CD4-positive, alpha-beta T cell treated with Interferon alpha-2 for 1 hour (primary cell): ENCODE measurements at regions not wholly inside any gene's neighbourhood (a gene's known extent, or its start where the extent isn't known, plus 50 kb on each side); places are given as distances from the start of the nearest gene placed in this dataset.

Source experiments
- DNase-seq, 2 donors: peaks; one replicate each; pipeline ENCODE4 v3.0.0-alpha.2; 2020 to 2022

DNA sequence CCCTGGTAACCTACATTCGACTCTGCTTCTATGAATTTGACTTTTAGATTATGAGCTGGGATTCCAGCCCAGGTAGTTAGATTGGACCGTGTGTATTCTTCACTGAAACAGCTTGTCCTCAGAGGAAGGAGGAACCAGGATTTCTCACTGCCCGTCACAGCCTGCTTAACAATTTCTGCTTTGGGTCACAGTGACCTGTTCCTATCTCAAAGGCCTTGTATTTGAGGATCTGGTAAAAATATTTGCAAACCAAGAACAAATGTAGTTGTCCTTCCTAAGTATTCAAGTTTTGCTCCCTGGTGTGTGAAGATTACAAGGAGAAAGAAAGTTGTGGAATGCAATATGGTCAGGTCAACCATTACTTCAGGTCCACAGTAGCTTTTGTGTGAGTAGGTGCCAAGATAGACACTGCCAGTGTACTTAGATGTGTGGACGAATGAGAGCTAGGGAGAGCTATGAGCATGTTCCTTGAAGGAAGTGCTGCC lies 55.1 kb downstream of the KIF4B start:
- DNase-seq: no peak

- DNase-seq: no peak
Measured at GRCh38 chr5:155069961-155070360, 56.4 kb downstream of the KIF4B start.

DNA sequence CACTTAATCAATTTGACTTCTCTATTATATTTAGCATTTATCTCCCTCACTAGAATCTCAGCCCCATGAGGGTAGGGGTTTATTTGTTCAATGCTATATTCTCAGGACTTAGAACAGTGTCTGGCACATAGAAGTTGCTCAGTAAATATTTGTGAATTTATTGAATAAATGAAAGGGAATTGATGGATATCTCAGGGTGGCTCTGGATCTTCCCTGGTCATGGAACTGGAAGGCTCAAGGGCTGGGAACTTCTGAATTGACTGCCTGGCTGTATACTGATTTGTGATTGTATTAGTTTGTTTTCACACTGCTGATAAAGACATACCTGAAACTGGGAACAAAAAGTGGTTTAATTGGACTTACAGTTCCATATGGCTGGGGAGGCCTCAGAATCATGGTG lies 57.2 kb downstream of the KIF4B start:
- DNase-seq: no peak

DNA sequence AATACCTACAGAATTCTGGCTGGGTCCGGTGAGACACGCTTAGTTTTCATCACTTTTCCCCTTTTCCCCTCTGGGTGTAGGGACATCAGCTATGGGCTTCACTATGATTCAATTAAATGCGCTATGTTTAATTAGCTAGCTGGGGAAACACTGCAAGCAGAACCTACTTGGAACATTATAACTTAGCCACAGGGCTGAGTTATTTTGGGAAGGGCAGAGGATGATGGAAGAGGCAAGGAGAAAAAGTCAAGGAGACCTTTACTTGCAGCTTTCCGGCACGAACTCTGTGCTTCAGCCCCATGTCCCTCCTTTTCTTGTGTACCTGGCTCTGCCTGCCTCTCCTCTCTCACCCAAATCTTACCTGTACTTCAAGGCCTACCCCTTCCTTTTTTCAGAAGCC lies 62.8 kb downstream of the KIF4B start:
- no peak for DNase-seq

- no peak for DNase-seq
Measured at GRCh38 chr5:155079698-155080097, 66.1 kb downstream of the KIF4B start.

DNA sequence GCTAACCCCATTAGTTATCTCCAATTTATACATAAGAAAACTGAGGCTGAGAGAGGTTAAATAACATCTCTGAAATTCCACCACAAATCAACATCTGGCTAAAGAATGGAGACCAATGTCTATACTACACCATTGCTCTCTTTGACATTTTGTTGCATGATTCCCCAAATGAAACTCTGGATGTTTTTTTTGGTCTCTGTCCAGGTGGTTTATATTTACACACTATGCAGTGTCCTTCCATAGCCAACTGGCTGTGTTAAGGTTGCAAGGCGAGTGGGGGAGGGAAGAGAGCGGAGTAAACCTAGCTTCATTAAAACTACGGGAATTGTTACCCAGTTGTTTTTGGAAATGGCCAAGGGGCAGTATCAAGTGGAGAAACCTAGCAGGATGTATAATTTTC lies 67.2 kb downstream of the KIF4B start:
- DNase-seq: no peak

DNA sequence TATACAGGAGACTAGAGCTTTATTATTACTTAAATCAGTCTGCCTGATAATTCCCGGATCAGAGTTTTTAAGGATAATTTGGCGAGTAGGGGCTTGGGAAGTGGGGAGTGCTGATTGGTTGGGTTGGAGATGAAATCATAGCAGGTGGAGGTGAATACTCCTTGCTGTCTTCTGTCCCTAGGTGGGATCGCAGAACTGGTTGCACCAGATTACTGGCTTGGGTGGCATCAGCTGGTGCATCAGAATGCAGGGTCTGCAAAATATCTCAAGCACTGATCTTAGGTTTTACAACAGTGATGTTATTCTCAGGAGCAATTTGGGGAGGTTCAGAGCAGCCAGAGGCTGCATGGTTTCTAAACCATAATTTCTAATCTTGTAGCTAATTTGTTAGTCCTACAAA lies 68.1 kb downstream of the KIF4B start:
- DNase-seq: no peak

DNA sequence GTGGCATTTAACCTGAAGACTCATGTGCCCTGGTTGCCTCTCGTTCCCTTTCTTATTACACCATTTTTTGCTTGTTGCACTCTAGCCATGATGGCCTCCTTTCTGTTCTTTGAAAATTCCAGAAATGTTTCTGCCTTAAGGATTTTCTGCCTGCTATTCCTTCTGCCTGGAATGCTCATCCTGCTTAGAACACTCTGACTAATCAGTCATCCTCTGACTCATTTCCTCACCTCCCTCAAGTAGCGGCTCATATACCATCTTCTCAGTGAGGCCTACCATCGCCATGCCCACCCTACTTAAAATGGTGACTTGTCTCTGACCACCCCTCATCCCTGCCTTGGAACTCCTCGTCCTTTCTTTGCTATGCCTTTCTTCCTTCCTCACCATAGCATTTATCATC lies 68.8 kb downstream of the KIF4B start:
- DNase-seq: no peak

GRCh38 chr5:155085282-155085989 lies 71.9 kb downstream of the KIF4B start:
- no peak for DNase-seq

- no peak for DNase-seq
Measured at GRCh38 chr5:155087036-155087435, 73.5 kb downstream of the KIF4B start.

DNA sequence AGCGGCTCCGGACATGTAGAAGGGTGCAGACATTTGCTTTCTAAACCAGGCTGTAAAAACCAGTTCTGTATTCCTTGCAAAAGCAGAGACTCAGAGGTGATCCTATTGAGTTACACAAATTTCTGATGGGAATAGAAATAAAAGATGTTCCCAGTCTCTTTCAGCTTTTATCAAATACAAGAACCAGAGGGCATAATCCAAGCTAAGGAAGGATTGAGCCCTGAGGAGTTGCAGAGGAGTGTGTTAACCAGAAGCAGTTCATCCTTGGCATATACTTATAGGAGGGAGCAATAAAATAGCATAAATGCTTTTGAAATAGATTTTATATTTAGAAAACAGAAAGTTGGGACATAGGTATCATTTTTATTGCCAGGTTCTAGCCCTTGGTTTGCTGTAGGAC lies 75.3 kb downstream of the KIF4B start:
- no peak for DNase-seq

- DNase-seq: no peak
Measured at GRCh38 chr5:155089643-155090042, 76.1 kb downstream of the KIF4B start.

- no peak for DNase-seq
Measured at GRCh38 chr5:155091063-155091648, 77.6 kb downstream of the KIF4B start.

- DNase-seq: no peak
Measured at GRCh38 chr5:155091768-155092717, 78.5 kb downstream of the KIF4B start.

DNA sequence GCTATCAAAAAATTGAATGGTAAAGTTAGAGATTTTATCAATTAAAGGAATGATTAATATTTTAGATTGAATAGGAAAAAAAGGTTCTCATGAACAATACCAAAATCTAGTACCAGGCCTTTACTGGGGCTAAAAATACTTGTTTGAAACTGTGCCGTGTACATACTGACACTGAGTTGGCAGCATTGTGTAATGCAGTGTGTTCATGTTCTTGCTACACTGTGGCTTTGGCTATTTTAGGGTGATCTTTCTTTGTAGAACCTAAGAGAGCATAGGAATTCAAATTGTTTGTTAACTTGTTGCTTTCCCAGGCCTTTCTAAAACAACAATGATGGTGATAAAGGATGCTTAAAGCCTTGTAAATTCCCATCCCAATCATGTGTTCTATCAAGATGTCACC lies 80.9 kb downstream of the KIF4B start:
- DNase-seq: no peak

DNA sequence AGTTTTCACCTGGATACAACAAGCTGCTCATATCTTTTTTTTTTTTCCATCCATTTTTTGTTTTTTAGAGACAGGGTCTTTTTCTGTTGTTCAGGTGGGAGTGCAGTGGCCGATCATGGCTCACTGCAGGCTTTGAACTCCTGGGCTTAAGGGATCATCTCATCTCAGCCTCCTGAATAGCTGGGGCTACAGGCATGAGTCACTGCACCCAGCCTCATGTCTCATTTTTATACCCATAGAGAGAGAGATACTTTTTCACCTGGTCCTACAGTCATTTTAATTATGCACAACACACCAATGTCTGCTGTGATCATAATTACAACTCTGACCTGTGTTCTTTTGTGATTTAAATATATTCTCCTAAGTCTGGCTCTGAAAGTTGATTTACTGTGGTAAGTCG lies 84.4 kb downstream of the KIF4B start:
- no peak for DNase-seq

GRCh38 chr5:155098433-155098832 lies 84.9 kb downstream of the KIF4B start:
- DNase-seq: no peak

- no peak for DNase-seq
Measured at GRCh38 chr5:155101697-155102096, 88.1 kb downstream of the KIF4B start.

GRCh38 chr5:155103146-155103545 lies 89.6 kb downstream of the KIF4B start:
- DNase-seq: no peak

DNA sequence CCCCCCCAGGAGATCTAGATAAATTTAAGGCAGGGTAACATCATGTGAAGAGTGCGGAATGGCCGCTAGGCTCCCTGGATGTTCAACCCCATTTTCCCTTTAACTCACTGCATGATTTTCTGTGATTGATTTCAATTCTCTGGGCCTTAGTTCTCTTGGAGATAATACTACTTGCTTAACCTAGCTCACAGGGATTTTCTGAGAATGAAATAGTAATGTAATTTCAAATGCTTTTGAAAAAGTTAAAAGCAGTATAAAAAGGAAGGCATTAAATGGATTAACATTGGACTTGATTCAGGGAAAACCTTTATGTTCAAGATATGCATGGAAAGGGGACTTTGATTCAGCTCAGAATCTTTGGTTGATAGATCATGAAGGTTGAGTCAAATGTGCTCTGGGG lies 90.9 kb downstream of the KIF4B start:
- no peak for DNase-seq

GRCh38 chr5:155106221-155106620 lies 92.7 kb downstream of the KIF4B start:
- no peak for DNase-seq

DNA sequence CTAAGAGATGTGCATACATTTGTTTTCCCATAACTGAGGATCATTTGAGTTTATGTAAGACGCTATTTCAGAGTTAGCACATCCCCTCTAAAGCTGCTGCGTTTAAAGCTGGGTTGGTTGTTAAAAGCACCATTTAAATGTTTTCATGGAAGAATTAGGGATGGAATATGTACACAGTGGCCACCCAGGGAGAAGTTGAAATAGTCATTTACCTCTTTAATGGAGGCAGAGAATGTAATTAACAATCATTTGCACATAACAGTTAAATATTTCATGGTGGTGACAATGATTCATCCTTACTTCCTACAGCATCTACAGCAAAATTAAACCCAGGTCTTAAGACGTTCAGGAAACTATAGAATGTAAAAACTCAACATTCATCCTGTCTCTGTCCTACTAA lies 100.3 kb downstream of the KIF4B start:
- no peak for DNase-seq

DNA sequence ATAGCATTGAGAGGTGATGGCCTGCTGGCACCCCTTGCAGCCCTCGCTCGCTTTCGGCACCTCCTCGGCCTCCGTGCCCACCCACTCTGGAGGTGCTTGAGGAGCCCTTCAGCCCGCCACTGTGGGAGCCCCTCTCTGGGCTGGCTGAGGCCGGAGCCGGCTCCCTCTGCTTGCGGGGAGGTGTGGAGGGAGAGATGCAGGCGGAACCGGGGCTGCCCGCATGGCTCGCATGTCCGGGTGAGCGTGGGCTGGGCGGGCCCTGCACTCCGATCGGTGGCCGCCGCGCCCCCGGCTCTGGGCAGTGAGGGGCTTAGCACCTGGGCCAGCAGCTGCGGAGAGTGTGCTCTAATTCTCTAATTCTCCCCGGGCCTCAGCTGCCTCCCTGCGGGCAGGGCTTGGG lies 101.1 kb downstream of the KIF4B start:
- no peak for DNase-seq
